Daoy (cell line): ENCODE measurements at regions not wholly inside any gene's neighbourhood (a gene's known extent, or its start where the extent isn't known, plus 50 kb on each side); places are given as distances from the start of the nearest gene placed in this dataset.

Experiments used
- DNase-seq: peaks from one replicate; pipeline ENCODE4 v3.0.0-alpha.2; 2015; ENCODE audit warnings: low read depth

DNA sequence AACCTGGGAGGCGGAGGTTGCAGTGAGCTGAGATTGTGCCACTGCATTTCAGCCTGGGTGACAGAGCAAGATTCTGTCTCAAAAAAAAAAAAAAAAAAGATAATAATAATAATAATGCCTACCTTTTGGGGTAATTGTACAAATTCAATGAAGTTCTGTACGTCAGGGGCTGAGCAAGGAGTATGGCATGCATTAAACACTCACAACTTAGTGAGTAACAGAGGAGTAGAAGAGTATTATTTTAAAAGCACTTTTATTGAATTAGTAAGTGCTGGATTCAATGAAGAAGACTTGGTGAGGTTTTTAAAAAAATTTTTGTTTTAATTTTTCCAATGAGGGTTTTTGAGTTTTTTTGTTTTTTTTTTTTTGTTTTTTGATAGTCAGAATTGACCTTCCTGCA is 783.6 kb upstream of the TBX3 start:
- no peak for DNase-seq

DNA sequence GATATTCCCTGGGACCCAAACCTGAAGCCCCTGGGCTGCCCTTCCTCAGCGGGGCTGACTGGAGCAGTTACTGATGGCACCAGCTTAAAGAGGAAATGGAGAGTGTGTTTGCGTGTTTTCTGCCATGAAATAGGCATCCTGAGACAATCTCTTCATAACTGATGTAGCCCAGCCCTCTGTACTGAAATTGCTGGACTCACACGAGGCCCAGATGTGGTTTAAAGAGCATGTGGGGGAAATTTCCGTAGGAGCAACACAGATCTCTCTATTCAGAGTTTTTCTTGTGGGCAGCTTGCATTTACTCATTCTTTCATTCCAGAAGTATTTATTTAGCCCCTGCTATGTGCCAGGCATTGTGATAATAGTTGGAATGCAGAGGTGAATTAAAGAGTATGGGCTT is 782.1 kb upstream of the TBX3 start:
- DNase-seq = no peak

DNA sequence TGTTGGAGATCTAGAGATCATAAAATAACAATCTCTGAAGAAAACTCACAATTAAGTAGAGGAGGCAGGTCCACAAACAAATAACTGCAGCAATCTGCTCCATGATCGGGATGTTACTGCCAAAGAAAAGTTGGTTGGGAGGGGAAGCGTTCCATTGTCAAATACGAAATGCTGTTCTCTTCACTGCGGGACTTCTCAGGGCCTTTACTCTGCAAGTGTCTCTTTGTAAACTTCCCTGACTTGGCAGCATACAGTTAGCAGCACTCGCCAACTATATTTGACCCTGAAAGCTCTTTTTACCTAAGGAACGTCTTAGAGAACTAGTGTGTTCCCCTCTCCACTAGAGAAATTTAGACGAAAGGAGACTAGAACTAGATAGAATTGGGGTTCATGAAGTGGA is 780.7 kb upstream of the TBX3 start:
- no peak for DNase-seq

DNA sequence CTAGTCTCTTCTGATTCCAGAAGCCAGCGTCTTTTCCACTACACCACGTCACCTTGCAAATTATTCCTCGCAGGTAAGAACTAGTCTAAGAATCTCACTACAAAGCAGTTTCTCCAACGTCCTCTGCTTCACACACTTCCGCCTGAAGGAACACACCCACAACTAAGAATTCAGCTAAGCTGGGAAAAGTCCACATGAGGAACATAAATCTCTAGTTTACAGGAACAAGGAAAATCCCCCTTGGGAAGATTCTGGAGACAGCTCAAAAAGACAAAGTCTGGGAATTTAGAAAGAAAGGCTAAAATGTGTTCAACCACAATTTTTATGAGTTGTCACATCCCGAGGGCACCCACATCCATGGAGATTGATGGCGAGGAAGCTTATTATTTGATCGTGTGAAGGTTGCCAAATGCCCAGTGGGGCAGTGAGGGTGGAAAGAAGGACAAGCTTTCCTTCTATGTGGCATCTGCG is 780.2 kb upstream of the TBX3 start:
- no peak for DNase-seq

DNA sequence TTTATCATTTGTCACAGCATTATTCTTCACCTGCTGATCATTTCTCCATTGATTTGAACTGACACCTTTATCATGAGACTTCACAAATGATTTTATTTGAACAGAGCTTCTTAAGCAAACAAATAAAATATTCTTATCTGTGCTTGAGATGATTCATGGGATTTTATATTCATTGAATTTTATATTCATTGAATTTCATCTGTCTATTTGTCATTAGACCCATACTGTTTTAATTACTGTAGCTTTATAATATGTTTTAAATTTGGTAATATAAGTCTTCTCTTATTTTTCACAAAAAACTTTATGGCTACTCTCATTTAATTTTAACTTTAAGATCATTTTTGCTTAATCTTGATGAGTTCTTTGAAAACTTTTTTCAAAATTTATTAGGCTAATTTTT is 777.4 kb upstream of the TBX3 start:
- DNase-seq = no peak

DNA sequence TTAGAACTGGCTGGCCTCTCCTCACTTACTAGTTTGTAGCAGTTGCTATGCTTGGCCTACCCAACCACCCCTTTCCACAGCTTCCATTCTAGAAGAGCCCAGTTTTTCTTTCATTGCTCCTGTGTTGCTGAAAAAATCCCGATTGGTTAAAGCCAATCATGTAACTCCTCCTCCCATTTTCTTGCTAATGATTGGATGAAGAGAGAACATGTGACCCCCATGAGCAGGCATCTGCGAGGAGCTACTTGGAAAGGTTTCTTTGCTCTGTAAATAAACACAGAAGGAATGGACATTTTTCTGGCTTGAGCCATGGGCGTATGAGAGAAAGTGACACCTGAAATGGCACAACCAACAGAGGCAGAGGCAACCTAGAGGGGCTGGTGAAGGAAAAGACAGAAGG is 773.8 kb upstream of the TBX3 start:
- DNase-seq = no peak

DNA sequence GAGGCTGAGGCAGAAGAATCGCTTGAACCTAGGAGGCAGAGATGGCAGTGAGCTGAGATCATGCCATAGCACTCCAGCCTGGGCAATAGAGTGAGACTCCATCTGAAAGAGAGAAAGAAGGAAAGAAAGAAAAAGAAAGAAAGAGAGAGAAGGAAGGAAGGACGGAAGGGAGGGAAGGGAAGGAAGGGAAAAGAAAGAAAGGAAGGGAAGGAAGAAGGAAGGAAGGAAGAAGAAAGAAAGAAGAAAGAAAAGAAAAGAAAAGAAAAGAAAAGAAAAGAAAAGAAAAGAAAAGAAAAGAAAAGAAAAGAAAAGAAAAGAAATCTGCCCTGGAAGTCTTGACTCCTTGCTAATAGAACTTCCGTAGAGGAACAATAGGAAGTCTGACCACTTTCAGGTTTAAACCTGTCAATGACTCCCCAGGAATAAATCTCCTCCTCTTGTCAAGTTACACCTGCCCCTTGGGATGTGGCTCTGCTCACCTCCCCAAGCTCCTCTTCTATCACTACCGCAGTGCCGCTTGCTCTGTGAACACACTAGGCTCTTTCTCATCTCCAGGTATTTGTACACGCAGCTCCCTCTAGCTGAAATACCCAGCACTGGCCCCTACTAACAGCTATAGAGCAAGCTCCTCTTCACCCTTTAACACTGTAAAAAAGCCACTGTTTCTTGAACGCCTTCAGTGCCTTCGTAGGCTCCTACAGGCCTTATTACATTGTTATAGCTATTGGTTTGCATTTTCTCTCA is 773.1 kb upstream of the TBX3 start:
- no peak for DNase-seq

DNA sequence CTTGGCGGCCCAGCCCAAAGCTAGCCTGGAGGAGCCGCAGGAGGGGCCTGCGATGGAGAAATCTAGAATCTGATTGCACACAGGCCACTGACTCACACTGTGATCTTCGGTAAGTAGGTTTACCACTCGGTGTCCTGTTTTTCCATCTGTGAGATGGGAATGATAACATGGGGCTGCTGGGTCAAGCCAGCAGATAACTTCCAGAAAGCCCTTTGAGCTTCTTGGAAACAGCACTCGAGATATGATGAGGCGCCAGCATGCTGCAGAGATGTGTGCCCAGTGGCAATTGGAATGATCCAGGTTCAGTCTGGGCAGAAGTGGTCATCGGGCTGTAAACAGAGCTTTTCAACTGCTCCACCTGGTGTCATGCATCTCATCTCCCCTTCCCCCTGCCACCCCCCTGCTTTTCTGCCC is 771.3 kb upstream of the TBX3 start:
- no peak for DNase-seq

DNA sequence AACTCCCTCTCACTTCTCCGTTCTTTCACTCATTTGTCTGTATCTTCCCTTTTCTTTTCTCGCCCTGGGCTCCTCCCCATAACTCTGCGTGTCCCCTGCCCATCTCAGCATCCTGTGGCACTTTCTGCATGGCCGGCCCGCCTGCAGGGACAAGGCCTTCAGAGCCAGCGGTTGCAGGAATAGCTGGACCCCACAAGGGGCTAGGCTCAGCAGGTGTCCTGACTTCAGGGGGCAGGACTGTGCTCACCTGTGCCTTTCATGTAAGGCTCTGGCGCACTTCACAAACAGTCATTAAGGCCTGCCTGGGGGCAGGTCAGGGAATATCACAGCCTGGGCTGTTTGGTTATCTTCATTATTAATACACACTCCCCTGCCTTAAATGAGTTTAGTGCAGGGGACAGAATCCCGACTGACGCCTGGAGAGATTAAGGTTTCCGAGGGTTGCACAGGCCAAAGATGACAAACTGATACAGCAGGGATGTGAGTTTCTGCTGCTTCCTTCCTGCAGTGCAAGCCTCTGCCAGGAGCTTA is 768.8 kb upstream of the TBX3 start:
- no peak for DNase-seq

DNA sequence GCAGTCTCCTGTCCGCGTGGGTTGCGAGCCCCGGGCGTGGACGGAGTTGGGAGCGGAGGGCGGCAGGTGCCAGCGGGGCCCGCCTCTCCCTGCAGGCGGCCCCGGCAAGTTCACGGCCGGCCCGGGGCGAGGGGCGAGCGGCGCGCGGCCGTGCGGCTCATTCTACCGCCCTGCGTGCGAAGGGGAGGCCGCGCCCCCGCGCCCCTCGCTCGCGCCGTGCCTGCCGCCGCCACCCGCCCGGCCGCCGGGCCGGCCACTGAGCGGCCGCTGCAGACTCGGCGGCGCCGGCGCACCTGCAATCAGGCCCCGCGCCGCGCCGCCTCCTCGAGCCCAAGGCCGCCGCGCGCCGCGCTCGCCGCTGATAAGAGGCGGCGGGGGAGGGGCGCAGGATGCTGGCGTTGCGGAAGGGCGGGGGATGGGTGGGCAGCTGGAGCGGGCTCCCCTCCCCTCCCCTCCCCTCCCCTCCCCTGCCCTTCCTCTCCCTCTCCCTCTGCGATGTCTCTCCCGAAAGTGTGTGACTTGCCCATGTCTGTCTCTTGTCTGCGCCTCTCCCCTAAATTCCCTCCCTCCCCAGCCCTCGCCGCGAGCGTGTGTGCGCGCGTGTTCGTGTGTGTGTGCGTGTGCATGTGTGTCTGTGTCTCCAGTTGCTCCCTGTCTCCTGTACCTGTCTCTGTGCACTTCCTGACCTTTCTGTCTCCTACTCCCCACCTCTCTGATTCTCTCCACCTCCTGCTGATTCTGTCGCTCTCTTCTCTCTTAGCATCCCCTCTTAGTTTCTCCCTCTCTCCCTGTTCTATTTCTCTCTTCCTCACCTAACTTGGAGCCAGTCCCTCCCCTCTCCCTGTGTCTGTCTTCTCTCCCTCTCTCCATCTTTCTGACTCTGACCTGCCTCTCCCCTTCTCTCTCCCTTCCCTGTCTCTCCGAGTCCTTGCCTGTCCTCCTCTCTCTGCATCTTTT is 768.1 kb upstream of the TBX3 start:
- DNase-seq = peak; percentile 58

DNA sequence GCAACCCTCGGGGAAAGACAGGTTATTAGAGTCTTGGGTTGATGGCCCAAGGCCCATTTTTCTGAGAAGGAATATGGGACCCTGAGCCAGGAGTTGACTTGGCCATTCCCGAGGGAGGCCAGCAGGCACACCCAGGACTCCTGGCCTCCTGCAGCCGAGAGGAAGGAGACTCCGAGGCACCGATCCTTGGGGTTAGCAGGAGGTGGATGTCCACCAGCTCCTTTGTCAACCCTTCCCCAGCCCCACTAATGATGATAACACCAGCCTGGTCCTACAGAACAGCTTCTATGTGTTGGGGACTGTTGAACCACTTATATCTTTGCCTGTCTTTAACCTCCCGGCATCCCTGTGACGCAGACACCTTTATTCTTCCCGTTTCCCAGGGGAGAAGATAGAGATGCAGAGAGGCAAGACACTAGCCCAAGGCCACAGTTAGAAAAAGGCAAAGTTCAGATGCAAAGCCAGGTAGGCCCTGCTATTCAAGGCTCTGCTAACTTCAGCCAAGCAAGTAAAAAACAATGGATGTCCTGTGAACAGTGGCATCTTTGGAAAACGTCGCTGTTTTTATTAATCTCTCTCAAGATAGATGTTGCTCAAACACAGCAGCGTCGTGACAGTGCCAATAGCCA is 767.3 kb upstream of the TBX3 start:
- no peak for DNase-seq

DNA sequence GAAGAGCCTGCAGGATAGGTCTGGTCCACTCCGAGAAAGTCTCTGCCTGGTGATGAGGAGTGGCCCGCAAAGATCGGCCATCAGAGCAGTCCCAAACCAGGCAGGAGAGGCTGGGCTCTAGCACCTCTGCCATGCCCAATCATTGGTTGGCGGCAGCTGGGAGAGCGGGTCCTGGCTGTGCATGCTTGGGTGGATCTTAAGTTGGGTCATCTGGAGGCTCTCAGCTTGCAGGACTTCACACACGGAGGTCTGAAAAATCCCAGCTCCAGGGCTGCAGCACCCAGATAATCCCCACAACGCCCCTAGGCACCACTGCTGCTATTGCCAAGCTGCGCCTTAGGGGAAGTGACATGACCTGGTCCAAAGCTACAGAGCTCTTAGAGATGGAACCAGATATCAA is 766.7 kb upstream of the TBX3 start:
- DNase-seq = no peak

DNA sequence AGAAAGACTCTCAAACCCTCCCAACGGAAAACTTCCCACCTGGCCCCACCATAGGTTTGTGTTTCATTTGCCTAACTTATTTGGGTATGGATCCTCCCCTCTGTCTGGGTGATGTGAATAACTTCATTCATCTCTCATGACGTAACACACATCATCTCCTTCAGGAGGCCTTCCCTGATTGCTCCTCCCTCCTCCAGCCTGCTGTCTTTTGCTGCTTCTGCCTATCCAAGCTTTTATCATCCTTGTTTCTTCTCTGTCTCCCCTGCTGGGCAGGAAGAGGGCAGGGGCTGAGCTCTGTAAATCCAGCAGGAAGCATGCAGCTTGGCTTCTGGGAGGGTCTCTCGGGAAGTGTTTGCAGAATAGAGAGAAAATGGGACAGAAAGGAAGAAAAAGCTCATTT is 766.0 kb upstream of the TBX3 start:
- DNase-seq = no peak

DNA sequence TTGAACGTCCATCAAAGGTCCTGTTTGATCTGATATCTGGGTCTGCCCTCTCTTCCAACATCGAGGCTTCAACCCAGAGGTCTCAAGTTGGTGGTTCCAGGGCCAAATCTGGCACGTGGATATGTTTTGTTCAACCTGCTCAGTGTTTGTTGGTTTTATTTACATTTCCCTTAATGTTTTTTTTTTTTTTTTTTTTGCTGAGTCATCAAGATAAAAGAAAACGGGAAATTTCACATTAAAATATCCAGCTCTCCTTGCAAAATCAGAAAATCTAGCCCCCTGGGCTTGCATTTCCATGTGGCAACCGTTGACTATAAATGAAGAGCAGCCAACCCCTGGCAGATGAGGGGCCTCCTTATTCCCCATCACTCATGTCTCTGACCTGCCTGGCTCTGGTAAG is 765.6 kb upstream of the TBX3 start:
- no peak for DNase-seq

DNA sequence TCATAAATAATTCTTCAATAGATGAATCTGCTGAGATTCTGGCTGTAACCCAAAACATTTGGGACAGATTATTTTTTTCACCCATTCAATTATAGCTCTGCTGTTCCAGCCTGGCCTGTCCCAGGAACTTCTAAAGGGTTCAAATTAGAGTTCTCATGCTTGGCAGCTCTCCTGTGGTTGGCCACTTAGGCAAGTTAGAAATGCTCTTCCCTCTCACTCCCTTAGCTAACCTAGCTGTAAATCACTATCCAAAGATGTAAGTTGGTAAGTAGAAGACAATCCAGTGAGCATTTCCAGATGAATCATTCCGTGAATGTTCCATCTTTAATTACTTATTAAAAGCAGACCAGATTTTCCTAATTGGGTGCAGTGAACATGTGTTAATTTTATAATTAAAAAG is 760.4 kb upstream of the TBX3 start:
- no peak for DNase-seq

DNA sequence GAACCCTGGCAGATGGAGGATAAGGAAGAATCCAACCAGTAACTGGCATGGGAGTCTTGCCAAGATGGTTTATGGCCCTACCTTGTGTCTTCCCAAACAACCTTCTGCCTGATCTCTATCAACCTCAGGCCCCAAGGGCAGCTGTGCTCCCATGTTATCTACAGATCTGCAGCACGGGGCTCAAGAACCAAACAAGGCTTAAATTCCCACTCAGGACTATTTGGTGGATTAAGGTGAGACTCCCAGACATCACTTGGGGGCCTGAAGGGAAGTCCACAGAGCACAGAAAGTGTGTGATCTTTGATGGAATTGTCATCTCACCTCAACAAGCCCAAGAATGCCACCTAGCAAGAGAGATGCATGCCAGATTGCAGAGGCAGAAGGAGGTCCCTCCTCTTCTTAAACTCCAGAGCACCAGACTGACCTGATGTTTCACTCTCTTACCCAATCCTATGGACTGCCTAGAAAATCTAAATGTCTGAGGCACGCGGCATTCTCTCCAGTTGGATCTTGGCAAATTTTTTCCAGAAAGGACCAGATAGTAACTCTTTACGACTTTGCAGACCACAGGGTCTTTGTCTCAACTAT is 759.5 kb upstream of the TBX3 start:
- DNase-seq = no peak

DNA sequence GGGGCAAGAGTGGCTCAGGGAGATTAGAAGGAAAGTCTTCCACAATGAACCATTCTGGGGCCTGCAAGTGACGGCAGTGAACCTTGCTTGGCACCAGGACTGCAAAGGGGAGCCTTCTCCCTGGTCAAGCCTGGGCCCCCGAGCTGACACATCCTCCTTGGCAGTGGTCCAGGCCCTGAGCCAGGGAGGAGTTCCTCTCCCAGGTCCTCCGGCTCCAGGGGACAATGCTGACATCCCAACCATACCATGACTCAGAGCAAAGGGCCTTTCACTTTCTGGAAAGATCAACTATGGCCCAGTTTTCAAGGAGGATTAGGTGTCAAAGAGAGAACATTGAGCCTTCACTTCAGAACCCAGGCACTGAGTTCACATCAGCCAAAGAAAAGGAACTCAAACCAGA is 756.5 kb upstream of the TBX3 start:
- DNase-seq = peak; percentile 95

DNA sequence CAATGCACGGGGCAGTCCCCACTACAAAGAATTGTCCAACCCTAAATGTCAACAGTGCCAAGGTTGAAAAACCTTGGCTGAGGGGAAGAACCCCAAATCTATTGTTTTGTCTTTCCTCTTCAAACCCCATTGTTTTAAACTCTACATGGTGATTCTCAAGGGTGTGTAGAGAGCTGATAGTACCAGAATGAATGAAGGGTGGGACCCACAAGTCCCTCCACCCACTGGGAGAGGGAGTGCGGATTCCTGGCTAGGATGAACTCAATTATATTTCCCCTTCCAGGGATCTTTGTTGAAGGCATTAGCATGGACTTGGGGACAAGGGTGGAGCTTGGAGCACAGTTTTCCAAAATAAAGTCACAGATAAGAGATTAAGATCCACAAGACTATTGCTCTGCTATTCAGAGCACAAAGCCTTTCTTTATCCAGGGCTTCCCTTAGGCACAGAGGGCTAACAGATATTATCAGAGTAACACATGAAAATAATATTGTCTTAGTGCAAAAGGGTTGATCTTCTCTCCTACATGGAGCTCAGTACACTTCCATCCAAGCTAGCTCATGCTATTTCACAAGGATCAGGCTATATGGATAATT is 755.1 kb upstream of the TBX3 start:
- no peak for DNase-seq

DNA sequence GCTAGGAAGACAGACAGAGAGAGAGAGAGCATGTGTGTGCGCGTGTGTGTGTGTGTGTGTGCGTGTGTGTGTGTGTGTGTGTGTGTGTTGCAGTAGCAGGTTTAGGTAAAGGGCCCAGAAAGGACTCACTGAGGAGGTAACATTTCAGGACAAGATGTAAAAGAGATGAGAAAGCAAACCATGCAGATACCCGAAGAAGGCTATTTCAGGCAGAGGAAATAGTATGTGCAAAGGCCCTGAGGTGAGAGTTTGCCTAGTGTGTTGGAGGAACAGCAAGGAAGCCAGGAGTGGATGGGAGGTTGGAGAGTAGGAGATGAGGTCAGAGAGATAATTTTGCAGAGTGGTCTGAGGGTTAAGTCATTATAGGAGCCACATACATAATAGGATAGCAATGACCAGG is 754.3 kb upstream of the TBX3 start:
- DNase-seq = no peak

DNA sequence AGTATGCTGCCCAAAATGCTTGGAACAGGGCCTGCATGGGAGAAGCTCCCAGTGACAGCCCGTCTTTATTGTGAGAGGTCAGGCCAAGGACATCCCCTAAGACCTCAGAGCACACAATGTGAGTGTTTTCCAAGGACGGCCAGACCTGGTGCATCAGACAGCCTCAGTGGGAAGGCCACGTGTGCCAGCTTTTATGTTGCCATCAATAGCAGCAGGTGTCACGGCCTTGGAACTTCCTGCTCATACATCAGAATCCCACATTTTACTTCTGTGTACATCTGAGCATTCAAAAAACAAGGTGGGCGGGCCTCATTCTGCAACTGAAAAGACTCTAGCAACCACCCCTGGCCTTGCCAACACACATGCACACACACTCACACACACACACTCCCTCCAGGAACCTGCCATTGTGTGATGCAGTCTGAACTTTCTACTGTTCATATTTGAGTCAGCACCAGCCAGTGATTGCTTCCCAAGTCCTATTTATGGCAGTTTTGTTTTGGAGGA is 753.1 kb upstream of the TBX3 start:
- no peak for DNase-seq

DNA sequence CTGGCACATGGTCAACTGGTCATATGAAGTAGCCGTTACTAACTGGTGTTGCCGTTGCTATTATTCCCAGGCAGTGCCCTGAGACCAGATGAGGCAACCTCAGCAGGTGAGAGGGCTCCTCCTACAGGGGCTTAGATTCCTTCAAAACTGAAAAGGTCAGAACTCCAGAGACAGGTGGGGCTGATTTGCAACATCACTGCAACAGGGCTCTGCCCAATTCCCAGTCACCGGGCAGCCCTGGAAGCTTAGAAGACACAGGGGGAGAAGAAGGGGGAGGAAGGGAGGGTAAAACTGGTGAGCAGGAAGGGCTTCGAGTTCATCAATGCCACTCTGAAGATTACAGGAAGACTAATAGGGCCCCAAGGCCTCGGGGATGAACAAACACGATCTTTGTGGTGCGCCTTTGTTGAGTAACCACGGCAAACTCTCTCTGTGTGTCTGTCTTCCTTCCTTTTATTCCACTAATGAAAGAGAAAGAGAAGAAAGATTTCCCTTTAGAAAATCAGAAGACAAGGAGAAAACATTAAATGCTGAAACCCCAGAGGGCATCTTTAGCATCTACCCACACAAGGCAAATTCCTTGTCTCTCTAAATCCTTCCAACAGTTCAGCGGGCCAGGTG is 749.1 kb upstream of the TBX3 start:
- DNase-seq = no peak
